ENCODE measurements at regions not wholly inside any gene's neighbourhood (a gene's known extent, or its start where the extent isn't known, plus 50 kb on each side); places are given as distances from the start of the nearest gene placed in this dataset.

DNA sequence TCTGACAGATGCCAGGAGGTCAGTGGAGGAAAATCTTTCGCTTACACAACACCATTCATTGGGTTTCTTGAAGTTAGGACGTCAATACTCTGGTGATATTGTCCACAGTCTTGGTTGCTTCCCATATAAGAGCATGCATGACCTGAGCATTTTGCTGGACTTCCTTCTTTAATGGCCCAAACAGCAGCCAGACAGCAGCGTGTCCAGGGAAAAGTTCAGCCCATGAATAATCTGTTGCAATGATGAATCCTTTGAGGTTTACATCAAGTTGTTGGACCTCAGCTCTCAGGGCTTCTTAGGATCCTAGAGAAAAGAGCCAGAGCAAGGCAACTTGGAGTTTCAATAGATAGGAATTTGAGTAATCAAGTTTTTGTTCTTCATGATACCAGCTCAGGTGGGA is 155.6 kb upstream of the MGAT5 start:
- TF ChIP-seq, protein P1, sequence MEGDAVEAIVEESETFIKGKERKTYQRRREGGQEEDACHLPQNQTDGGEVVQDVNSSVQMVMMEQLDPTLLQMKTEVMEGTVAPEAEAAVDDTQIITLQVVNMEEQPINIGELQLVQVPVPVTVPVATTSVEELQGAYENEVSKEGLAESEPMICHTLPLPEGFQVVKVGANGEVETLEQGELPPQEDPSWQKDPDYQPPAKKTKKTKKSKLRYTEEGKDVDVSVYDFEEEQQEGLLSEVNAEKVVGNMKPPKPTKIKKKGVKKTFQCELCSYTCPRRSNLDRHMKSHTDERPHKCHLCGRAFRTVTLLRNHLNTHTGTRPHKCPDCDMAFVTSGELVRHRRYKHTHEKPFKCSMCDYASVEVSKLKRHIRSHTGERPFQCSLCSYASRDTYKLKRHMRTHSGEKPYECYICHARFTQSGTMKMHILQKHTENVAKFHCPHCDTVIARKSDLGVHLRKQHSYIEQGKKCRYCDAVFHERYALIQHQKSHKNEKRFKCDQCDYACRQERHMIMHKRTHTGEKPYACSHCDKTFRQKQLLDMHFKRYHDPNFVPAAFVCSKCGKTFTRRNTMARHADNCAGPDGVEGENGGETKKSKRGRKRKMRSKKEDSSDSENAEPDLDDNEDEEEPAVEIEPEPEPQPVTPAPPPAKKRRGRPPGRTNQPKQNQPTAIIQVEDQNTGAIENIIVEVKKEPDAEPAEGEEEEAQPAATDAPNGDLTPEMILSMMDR (IDR thresholded peaks at IDR 0.05): no peak
- no peak for TF ChIP-seq POLR2A (IDR thresholded peaks at IDR 0.05)
- Histone ChIP-seq H3K27ac (no peak overlapping the region), H3K9me3 (peaks cover 0 to 5% (median 0%) of the 10 kb centered on the region in 12 donors), H3K27me3 (no peaks in the 10 kb centered on the region), H3K4me3 (no peak overlapping the region), H3K4me1 (no peaks in the 10 kb centered on the region), H3K36me3 (no peaks in the 10 kb centered on the region)
- no peak for DNase-seq
- intact Hi-C loops (cut with DNase I): no loop called here
- peak in 1 of 4 donors; percentile 70 for ATAC-seq
- WGBS, 4 donors: 63 to 84% (median 78%) methylated on average over 3 of the region's 3 CpGs

DNA sequence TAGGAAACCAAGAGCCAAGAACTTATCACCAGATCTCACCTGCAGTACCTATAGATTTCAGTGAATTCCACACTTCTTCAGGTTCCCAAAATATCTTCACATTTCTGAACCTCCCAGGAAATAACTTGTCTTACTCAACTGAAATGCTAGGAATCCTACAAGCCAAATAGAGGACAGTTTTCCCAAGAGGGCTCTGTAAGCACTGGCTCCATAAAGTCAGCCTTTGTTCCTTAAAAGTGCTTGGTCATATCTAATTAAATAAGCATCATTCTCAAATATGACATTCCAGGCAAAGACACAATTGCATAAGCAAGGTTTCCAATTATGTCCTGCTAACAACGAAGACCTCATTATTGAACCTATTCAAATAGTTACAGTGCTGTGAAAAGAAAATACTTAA is 154.6 kb upstream of the MGAT5 start:
- H3K27ac ChIP-seq: no peak overlapping the region
- H3K36me3 ChIP-seq: no peaks in the 10 kb centered on the region
- 58 to 76% (median 73%) methylated on average over 1 of the region's 1 CpG for WGBS, 4 donors
- H3K9me3 ChIP-seq: peaks cover 0 to 5% (median 0%) of the 10 kb centered on the region in 12 donors
- H3K4me1 ChIP-seq: no peaks in the 10 kb centered on the region
- no peak overlapping the region for H3K4me3 ChIP-seq
- H3K27me3 ChIP-seq: no peaks in the 10 kb centered on the region
- ATAC-seq: no peak
- intact Hi-C loops (cut with DNase I): no loop called here
- TF ChIP-seq, protein P1 (IDR thresholded peaks at IDR 0.05): no peak
- TF ChIP-seq POLR2A (IDR thresholded peaks at IDR 0.05): no peak
- no peak for DNase-seq

DNA sequence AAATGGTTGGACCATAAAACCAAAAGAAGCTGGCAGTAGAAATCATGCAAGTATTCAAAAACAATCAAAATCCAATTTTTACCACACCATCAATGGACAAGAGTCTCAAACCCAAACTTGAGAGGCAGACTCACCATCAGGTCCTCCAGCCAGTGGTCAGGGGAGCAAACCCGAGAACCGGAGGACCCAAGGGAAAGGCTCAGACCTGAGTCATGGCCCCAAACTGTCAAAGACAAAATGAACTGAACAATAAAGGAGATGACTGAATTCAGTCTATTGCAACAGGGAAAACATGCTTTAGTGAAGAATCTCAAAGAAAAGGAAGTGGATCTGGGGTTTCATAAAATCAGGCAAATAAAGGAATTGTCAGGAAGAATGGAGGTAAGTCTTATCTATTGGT is 150.7 kb upstream of the MGAT5 start:
- Histone ChIP-seq H3K27ac (no peak overlapping the region), H3K36me3 (no peaks in the 10 kb centered on the region), H3K27me3 (no peaks in the 10 kb centered on the region), H3K4me3 (no peak overlapping the region), H3K9me3 (no peaks in the 10 kb centered on the region), H3K4me1 (no peaks in the 10 kb centered on the region)
- intact Hi-C loops (cut with DNase I): loop anchor here in 3 of 10 donors (5.0 to 10.0 kb wide), 2 partner anchors 216 to 218 kb away; no protein-coding TSS in a partner anchor
- TF ChIP-seq POLR2A (IDR thresholded peaks at IDR 0.05): no peak
- TF ChIP-seq, protein P1 (IDR thresholded peaks at IDR 0.05): no peak
- no peak for DNase-seq
- whole genome bisulfite sequencing, 4 donors: 76 to 91% (median 87%) methylated on average over 2 of the region's 2 CpGs
- no peak for ATAC-seq

DNA sequence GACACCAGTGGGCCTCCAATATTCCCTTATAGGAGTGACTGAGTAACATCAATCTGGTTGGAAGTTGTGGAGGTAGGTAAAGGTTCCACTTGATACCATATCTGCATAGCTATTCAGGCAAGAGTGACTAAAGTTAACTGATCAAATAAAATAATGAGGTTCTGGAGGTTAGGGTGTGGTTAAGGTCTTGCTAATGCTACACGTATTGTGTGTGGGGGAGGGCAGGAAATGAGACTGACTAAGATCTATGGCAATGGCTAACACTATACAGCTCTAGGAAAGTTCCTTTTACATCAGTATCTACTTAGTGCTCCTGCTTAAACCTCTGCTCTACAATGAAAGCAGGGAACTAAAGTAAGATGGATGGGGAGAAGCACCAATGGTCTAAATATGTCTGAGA is 149.1 kb upstream of the MGAT5 start:
- no peak overlapping the region for H3K4me3 ChIP-seq
- H3K36me3 ChIP-seq: no peaks in the 10 kb centered on the region
- whole genome bisulfite sequencing, 4 donors: 53 to 69% (median 59%) methylated on average over 1 of the region's 1 CpG
- H3K27ac ChIP-seq: no peak overlapping the region
- TF ChIP-seq POLR2A (IDR thresholded peaks at IDR 0.05): no peak
- TF ChIP-seq, protein P1 (IDR thresholded peaks at IDR 0.05): no peak
- H3K4me1 ChIP-seq: no peaks in the 10 kb centered on the region
- ATAC-seq: peak in 1 of 4 donors; percentile 20
- H3K27me3 ChIP-seq: no peaks in the 10 kb centered on the region
- H3K9me3 ChIP-seq: peaks cover 0 to 2% (median 0%) of the 10 kb centered on the region in 12 donors
- no peak for DNase-seq
- intact Hi-C loops (cut with DNase I): loop anchor here in 3 of 10 donors (5.0 to 10.0 kb wide), 2 partner anchors 217 to 220 kb away; no protein-coding TSS in a partner anchor
